GM12878 (cell line): ENCODE measurements at regions not wholly inside any gene's neighbourhood (a gene's known extent, or its start where the extent isn't known, plus 50 kb on each side); places are given as distances from the start of the nearest gene placed in this dataset.

ENCODE experiments used
- ATAC-seq: fragments of 200-7000 bp; cut with Tn5 transposase; 3 replicates; pipeline ENCODE4 v1.9.1; 2020; ENCODE audit warnings: mild to moderate bottlenecking, moderate library complexity
- BruUV-seq: library from RNA; stranded (reverse); fragments of 400-500 nt; replicated peaks from 2 replicates; lab custom pipeline; 2021; lab: Mats Ljungman, UMichigan
- CTCF ChIA-PET: fragments of 300-600 bp; sonication (Branson Sonifier 250); formaldehyde crosslinking; extraction: SDS; loops from one replicate; lab custom pipeline; 2021; ENCODE audit warnings: inconsistent platforms; lab: Yijun Ruan, JAX
- POLR2A ChIA-PET: fragments of 350-600 bp; formaldehyde crosslinking; extraction: SDS; loops from one replicate; lab custom pipeline; 2021; ENCODE audit warnings: inconsistent platforms; lab: Charles Lee
- RAD21 ChIA-PET: fragments of 300-600 bp; sonication (Branson Sonifier 250); formaldehyde crosslinking; loops from one replicate; lab custom pipeline; 2023; ENCODE audit warnings: antibody characterized with exemption; ENCODE audit not compliant: unreplicated experiment; lab: Charles Lee
- SMC1A ChIA-PET: fragments of 300-600 bp; sonication (Branson Sonifier 250); formaldehyde crosslinking; loops from one replicate; lab custom pipeline; 2023; ENCODE audit not compliant: unreplicated experiment, uncharacterized antibody; lab: Charles Lee
- DNase-seq: peaks from one replicate; pipeline ENCODE4 v3.0.0-alpha.2; 2011; ENCODE audit warnings: low read depth, low spot score
- FAIRE-seq: peaks from 3 replicates; lab custom pipeline; 2011; peaks lifted over from hg19 to GRCh38; lab: Jason Lieb, UNC
- H2AFZ ChIP-seq: 2 replicates; pipeline ENCODE4 v1.6.0; 2011; ENCODE audit warnings: low read depth, low read length, control low read depth; ENCODE audit not compliant: control insufficient read depth
- H3K27ac ChIP-seq: 2 replicates; pipeline ENCODE4 v1.5.1; 2011; ENCODE audit warnings: control low read depth; ENCODE audit not compliant: control insufficient read depth, insufficient read depth
- H3K27me3 ChIP-seq, 2 experiments: replicated peaks in 1 of 2; 2 replicates each; pipeline versions ENCODE4 v1.6.0 to v1.6.1; 2011; ENCODE audit warnings: low read length in 1 of 2; ENCODE audit not compliant: control insufficient read depth in 2 of 2, insufficient read depth in 2 of 2
- H3K36me3 ChIP-seq, 2 experiments: 2 replicates each; pipeline ENCODE4 v1.5.1; 2011; ENCODE audit warnings: low read length in 1 of 2; ENCODE audit not compliant: control insufficient read depth in 2 of 2, insufficient read depth in 2 of 2
- H3K4me1 ChIP-seq: 2 replicates; pipeline ENCODE4 v1.6.1; 2011; ENCODE audit warnings: mild to moderate bottlenecking, low read length, moderate library complexity, mixed read lengths; ENCODE audit not compliant: control insufficient read depth, insufficient read depth
- H3K4me2 ChIP-seq: 2 replicates; pipeline ENCODE4 v1.6.0; 2011; ENCODE audit warnings: control low read depth; ENCODE audit not compliant: control insufficient read depth, insufficient read depth
- H3K4me3 ChIP-seq: fragments of 200-600 bp; sonication (generic); 2 replicates; pipeline ENCODE4 v1.5.1; 2016
- H3K79me2 ChIP-seq: 2 replicates; pipeline ENCODE4 v1.6.0; 2011; ENCODE audit warnings: low read length; ENCODE audit not compliant: control insufficient read depth, insufficient read depth
- H3K9ac ChIP-seq: 2 replicates; pipeline ENCODE4 v1.8.0; 2011; ENCODE audit warnings: low read length, control low read depth, mixed read lengths; ENCODE audit not compliant: control insufficient read depth, insufficient read depth
- H3K9me3 ChIP-seq: replicated peaks from 3 replicates; pipeline ENCODE4 v1.5.1; 2011; ENCODE audit warnings: mild to moderate bottlenecking, low read length; ENCODE audit not compliant: control insufficient read depth, insufficient read depth
- H4K20me1 ChIP-seq: 2 replicates; pipeline ENCODE4 v1.6.0; 2011; ENCODE audit not compliant: control insufficient read depth, insufficient read depth
- BACH1 ChIP-seq: fragments of 450-650 bp; IDR thresholded peaks from 2 replicates; pipeline ENCODE4 v1.6.1; 2017; ENCODE audit warnings: mild to moderate bottlenecking, borderline replicate concordance
- ESRRA ChIP-seq: IDR thresholded peaks from 2 replicates; pipeline ENCODE4 v1.6.1; 2012; ENCODE audit warnings: mild to moderate bottlenecking, low read length, improper control_type of control experiment
- FOS ChIP-seq: IDR thresholded peaks from 3 replicates; pipeline ENCODE4 v1.6.1; 2011; ENCODE audit warnings: borderline replicate concordance; ENCODE audit not compliant: insufficient read length; ENCODE audit errors: extremely low read depth
- JUND ChIP-seq: IDR thresholded peaks from 2 replicates; pipeline ENCODE4 v1.6.1; 2012; ENCODE audit warnings: low read depth, mild to moderate bottlenecking, low read length, improper control_type of control experiment, moderate library complexity
- KAT2A ChIP-seq: conservative IDR thresholded peaks from 2 replicates; pipeline ENCODE4 v1.6.1; 2011; ENCODE audit warnings: low read depth, low read length; ENCODE audit not compliant: control insufficient read depth
- LARP7 ChIP-seq: fragments of 450-650 bp; IDR thresholded peaks from 2 replicates; pipeline ENCODE4 v1.6.1; 2017; ENCODE audit warnings: mild to moderate bottlenecking
- PKNOX1 ChIP-seq: fragments of 450-650 bp; IDR thresholded peaks from 2 replicates; pipeline ENCODE4 v1.6.1; 2016; ENCODE audit warnings: mild to moderate bottlenecking
- PRDM15 ChIP-seq: fragments of 450-650 bp; formaldehyde crosslinking; IDR thresholded peaks from 2 replicates; pipeline ENCODE4 v1.4.0; 2020; ENCODE audit warnings: mild to moderate bottlenecking, moderate library complexity
- SREBF2 ChIP-seq: IDR thresholded peaks from 2 replicates; pipeline ENCODE4 v1.6.1; 2012; ENCODE audit warnings: mild to moderate bottlenecking, low read length
- TCF3 ChIP-seq: IDR thresholded peaks from 2 replicates; pipeline ENCODE4 v1.6.1; 2012; ENCODE audit warnings: low read depth, mild to moderate bottlenecking, low read length, borderline replicate concordance; ENCODE audit not compliant: insufficient read depth
- ZSCAN29 ChIP-seq: fragments of 450-650 bp; IDR thresholded peaks from 2 replicates; pipeline ENCODE4 v1.6.1; 2017; ENCODE audit warnings: mild to moderate bottlenecking, moderate library complexity
- WGBS: methylation state at CpG from one replicate; pipeline ENCODE4 v1.1.6; 2016; ENCODE audit warnings: low lambda C conversion rate; ENCODE audit not compliant: insufficient replicate concordance, insufficient coverage; ENCODE audit errors: missing lambda C conversion rate; 5-methylcytosine and 5-hydroxymethylcytosine counted together
- in situ Hi-C: fragments of 300-500 bp; cut with MboI; formaldehyde crosslinking; loops from 9 replicates; pipeline ENCODE4 v1.14.3; 2018; ENCODE audit warnings: mixed read lengths
- intact Hi-C: fragments of 100-400 bp; cut with micrococcal nuclease; formaldehyde crosslinking; loops from one replicate; pipeline ENCODE4 v1.14.2; 2022; ENCODE audit not compliant: unreplicated experiment

- H3K27me3 ChIP-seq, result no peaks in the 10 kb centered on the region
- no peak overlapping the region for H3K4me3 ChIP-seq
- H3K9me3 ChIP-seq, result peaks cover 7% of the 10 kb centered on the region; the same call in 2 of the 3 replicates
- H3K4me1 ChIP-seq, result no peaks in the 10 kb centered on the region
- no TSS peak for BruUV-seq
- ATAC-seq, result no peak
- no peak overlapping the region for H3K9ac ChIP-seq
- ChIA-PET POLR2A (no interaction called here), SMC1A (interaction anchor here (0.9 to 1.5 kb wide), 5 partner anchors 11 to 235 kb away, joined by 3 to 4 read pairs (median 3); no protein-coding TSS in a partner anchor), CTCF (interaction anchor here (1.0 kb wide), 1 partner anchor 114 kb away, joined by 3 read pairs; no protein-coding TSS in a partner anchor), RAD21 (interaction anchor here (0.9 to 1.0 kb wide), 2 partner anchors 114 to 233 kb away, joined by 3 read pairs; no protein-coding TSS in a partner anchor)
- no peak for DNase-seq
- WGBS, result 85% methylated on average over 2 of the region's 3 CpGs
- H3K4me2 ChIP-seq, result no peak overlapping the region
- TF ChIP-seq KAT2A, result no peak
- TF ChIP-seq PKNOX1, result no peak
- TF ChIP-seq LARP7, result no peak
- TF ChIP-seq PRDM15 (CRISPR knock-in tag), result no peak
- no peak for TF ChIP-seq JUND
- TF ChIP-seq FOS, result no peak
- TF ChIP-seq BACH1, result no peak
- TF ChIP-seq TCF3, result no peak
- TF ChIP-seq ZSCAN29, result no peak
- TF ChIP-seq ESRRA, result no peak
- no peak for TF ChIP-seq SREBF2
- no peaks in the 10 kb centered on the region for H3K79me2 ChIP-seq
- H2AFZ ChIP-seq, result no peak overlapping the region
- H4K20me1 ChIP-seq, result no peaks in the 10 kb centered on the region
- intact Hi-C loops (no loop called here), in situ Hi-C loops (no loop called here)
- H3K27ac ChIP-seq, result no peak overlapping the region
- H3K36me3 ChIP-seq, result no peaks in the 10 kb centered on the region
- no peak for FAIRE-seq
Observed at GRCh38 chr4:128688033-128688721, 121.3 kb upstream of the JADE1 start.
